ENCODE measurements at regions not wholly inside any gene's neighbourhood (a gene's known extent, or its start where the extent isn't known, plus 50 kb on each side); places are given as distances from the start of the nearest gene placed in this dataset.

DNA sequence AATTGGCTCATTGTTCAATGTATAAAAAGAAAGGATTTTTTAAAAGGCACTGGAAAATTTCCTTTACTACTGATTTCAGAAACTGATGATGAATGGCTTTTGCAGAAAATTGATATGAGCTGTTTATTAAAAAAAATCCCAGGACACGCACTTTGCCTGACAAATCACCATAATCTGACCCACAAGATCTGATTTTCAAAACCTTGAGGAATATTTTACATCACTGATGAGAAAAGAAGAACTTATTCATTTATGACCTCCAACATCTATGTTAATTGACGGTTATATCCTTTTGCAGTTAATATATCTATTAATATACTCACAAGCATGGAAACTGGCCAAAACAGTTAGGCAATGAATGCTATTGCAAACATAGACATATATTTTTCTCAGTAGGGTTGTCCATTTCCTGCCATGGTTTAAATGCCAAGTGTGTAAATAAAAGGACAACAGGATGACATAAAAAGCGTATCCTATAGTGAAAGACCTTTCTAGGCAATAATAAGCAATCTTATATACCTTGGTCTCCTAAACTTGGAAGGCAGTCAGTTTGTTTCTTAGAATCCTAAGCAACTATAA, 109.7 kb upstream of the SLC7A14 start:
- TF ChIP-seq, protein P1, sequence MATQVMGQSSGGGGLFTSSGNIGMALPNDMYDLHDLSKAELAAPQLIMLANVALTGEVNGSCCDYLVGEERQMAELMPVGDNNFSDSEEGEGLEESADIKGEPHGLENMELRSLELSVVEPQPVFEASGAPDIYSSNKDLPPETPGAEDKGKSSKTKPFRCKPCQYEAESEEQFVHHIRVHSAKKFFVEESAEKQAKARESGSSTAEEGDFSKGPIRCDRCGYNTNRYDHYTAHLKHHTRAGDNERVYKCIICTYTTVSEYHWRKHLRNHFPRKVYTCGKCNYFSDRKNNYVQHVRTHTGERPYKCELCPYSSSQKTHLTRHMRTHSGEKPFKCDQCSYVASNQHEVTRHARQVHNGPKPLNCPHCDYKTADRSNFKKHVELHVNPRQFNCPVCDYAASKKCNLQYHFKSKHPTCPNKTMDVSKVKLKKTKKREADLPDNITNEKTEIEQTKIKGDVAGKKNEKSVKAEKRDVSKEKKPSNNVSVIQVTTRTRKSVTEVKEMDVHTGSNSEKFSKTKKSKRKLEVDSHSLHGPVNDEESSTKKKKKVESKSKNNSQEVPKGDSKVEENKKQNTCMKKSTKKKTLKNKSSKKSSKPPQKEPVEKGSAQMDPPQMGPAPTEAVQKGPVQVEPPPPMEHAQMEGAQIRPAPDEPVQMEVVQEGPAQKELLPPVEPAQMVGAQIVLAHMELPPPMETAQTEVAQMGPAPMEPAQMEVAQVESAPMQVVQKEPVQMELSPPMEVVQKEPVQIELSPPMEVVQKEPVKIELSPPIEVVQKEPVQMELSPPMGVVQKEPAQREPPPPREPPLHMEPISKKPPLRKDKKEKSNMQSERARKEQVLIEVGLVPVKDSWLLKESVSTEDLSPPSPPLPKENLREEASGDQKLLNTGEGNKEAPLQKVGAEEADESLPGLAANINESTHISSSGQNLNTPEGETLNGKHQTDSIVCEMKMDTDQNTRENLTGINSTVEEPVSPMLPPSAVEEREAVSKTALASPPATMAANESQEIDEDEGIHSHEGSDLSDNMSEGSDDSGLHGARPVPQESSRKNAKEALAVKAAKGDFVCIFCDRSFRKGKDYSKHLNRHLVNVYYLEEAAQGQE (IDR thresholded peaks at IDR 0.05; ENCODE audit: insufficient read depth in 1 of 2, low read depth in 2 of 2, low read length in 2 of 2) = no peak
- TF ChIP-seq POLR2AphosphoS5 (IDR thresholded peaks at IDR 0.05; ENCODE audit: low read depth, low read length) (no peak), TAF1 (IDR thresholded peaks at IDR 0.05; ENCODE audit: borderline replicate concordance, insufficient read depth, low read length) (no peak), FOXP2 (optimal IDR thresholded peaks at IDR 0.05; ENCODE audit: borderline replicate concordance, extremely low read depth, extremely low read length, insufficient read depth) (no peak)

Data from PFSK-1 (cell line).